T-helper 1 cell (primary cell): ENCODE measurements at regions not wholly inside any gene's neighbourhood (a gene's known extent, or its start where the extent isn't known, plus 50 kb on each side); places are given as distances from the start of the nearest gene placed in this dataset.
A peak's percentile ranks its signal among the peaks of the same experiment; 100 is the strongest.

Source experiments
- DNase-seq, 5 donors: peaks; one replicate each; pipeline ENCODE4 v3.0.0-alpha.2; 2012 to 2020

GRCh38 chrX:100512471-100512870 lies 72.3 kb upstream of the TNMD start:
- DNase-seq, result peak in 1 of 5 donors; percentile 1

DNA sequence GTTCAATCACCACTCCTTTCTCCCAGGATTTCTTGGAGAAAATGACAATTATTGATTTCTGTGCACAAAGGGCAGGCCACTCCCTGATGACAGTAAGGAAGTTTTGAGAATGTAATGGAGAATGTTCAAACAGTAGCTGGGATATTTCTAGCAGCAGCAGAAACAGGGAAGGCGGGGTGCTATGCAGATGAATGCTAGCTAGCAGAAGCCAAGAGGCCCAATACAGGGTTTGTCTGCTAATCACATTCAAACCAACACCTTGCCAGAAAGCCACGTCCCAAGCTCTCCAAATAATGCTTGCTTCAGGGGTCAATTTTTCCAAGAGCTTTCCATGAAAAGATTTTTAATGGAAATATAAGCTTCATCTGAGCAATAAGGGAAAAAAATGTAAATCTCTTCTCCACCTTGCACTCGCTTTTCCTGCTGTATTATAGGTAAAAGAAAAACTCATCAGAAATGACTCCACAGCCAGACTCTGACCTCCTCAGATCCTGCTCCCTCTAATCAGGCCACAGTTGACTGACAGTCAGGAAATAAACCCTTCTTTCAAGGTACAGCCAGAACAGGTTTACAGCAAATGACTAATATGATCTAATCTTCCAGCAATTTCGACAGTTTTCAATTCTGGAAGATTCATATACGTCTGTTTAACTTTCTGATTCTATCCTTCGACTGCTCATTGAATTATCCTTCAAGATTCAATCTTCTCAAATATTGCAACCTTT lies 84.7 kb upstream of the PCDH19 start:
- no peak for DNase-seq

DNA sequence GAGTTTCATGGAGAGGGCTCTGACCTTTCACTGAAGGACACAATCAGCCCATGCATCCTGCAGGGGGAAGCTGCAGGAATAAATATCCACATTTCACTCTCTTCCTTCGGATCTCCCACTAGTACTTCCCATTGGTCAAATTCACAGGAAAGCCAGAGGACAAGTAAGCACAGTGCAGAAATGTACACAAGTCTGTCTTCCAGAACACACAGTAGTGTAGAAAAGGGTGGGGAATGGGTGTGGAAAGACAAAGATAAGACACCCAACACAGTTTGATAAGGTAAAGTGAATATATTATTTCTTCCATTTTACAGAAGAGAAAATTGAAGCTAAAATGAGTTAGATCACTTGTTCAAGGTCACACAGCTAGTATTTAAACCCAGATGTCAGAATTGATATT lies 81.1 kb upstream of the PCDH19 start:
- no peak for DNase-seq

GRCh38 chrX:100487795-100488194 lies 77.7 kb upstream of the PCDH19 start:
- no peak for DNase-seq

DNA sequence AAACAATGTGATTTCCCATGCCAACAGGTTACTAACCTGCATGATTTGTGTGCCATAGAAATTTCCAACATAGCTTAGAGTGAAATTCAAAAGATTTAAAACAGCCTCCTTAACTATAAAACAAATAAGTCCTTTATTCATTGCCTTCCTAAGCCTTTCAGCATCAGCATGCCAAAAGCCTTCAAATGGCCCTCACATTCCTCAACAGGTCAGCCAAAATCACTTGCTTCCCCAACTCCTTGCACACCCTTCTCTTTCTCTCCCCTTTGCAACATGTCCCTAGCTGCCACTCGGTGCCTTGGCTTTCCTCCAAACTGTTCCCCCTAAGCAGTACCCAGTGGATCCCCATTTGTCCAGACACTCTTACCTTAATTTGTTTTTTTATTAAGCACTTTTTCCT lies 74.9 kb upstream of the PCDH19 start:
- no peak for DNase-seq

DNA sequence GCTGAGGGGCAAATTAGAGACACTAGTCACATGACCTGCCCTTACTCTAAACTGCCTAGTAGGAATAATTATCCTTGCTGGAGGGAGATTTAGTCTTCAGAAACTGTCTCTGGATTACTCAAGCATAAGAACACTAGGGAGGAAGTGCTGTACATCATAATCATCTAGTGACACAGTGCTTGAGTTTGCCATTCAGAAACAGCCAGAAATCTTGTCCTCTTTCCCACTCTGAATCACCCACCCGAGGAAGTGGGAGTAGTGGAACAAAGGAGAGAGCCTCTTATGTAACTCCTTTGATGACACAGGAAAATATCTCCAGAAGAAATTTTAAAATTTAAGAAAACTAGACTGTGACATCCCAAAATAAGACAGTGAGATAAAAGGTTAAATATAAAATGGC lies 69.3 kb upstream of the PCDH19 start:
- no peak for DNase-seq

- DNase-seq, result no peak
Measured at GRCh38 chrX:100478714-100479306, 68.7 kb upstream of the PCDH19 start.

- DNase-seq, result no peak
Measured at GRCh38 chrX:100477958-100478357, 67.9 kb upstream of the PCDH19 start.

DNA sequence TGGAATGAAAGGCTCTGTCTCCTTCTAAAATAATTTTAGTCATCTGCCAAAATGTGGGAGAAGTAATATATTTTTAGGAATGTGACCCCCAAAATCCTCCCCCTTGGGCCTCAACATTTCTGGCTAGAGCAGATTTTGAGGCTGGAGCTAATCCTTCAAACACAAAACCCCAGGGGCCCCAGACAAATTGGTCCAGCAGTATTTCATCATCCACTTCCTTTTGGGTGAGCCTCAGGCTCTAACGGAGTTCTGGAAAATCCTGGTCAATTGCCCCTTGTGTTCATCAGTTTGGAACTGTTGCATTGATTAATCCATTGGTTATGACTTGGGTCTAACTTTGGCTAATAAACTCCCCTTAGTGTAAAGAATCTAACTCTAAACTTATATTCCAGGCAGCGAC lies 67.4 kb upstream of the PCDH19 start:
- DNase-seq, result no peak
